GM21619 (cell line): ENCODE measurements at regions not wholly inside any gene's neighbourhood (a gene's known extent, or its start where the extent isn't known, plus 50 kb on each side); places are given as distances from the start of the nearest gene placed in this dataset.

Source experiments
- ATAC-seq: cut with Tn5 transposase; IDR thresholded peaks from one replicate; pipeline ENCODE4 v1.9.1; 2021; ENCODE audit not compliant: unreplicated experiment

DNA sequence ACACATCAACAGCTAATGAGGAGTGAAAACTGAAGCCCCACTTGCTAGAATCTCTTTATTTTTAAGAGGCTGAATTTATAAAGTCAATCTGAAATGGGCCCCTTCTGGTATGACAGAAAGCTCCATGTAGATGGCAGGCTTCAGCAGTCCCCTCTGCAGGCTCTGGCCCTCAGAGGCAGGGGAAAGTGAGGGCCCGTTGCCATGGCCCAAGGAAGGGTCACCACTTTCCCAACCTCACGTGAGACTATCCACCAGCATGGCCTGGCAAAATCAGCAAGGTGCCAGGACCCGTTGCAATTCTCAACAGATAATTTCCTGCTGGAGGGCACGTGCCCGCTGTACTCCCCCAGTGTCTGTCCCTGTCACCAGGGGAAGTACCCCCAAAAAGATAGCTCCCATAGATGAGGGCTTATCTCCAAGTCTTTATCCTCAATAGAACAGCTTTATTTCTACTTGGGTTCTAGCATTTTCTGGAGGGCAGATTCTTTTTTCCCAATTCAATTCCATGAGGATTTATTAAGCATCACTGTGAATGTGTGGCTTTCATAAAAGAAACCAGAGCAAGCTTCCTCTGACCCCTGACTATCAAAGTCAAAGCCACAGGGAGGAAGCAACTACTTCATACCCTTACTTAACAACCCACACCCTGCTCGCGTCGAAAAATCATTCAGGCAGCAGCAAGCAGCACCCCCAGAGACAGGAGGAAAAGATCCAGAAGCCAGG is 85.4 kb upstream of the FSTL4 start:
- ATAC-seq: no peak

DNA sequence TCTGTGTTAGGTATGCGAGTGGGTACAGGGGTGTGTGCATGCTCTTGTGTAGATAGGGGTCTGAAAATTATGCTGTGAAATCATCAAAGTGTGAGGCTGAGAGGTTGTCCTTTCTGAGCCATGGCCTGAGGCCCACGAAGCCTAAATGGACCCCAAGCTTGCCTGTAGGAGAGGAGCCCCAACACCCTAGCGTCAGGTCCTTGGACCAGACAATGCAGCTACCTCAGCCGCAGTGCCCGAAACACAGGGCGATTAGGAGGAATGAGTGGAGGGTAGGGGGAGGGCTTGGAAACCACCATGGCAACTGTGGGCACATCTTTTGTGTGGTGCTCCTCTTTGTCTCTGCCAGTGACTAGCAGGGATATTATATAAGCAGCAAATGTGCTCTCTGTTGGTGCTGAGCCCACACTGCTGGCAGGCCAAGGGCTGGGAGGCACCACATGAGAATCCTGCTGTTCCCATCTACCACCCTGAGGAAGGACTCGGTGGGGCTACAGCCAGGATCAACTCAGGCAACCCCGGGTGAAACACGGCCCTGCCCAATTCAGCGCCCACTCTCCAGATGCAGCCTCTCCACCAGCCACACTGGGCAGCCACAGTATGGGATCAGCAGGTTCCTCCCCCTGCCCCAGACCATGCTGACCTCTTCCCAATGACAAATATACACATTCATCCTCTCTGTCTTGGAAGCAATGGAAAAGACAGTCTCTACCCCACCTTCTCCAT is 84.6 kb upstream of the FSTL4 start:
- ATAC-seq: no peak

DNA sequence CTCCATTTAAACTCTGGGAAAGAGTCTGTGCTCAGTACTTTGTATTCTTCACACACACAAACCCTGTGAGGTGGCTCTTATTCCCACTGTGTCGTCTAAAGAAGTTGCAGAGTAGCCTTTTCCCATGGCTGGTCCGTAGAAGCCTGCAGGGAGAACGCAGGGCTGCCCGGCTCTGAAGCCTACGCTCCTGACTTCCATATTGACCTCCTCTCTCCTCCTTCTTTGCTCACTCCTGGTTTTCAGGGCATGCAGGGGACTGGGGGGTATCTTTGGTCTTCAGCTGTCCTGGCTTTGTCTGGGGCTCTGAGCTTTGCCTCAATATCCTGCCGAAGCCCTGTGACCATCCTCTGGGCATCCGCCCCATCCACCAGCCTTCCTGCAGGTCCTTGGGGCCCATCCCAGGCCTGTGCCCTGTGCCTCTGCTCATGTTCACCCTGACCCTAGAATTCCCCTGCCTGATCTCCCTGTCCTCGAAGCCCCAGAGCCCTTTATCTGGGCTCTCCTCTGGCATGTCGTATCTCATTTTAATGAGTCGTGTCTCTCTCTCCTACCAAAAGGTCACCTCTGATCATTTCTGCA is 83.8 kb upstream of the FSTL4 start:
- ATAC-seq: no peak

DNA sequence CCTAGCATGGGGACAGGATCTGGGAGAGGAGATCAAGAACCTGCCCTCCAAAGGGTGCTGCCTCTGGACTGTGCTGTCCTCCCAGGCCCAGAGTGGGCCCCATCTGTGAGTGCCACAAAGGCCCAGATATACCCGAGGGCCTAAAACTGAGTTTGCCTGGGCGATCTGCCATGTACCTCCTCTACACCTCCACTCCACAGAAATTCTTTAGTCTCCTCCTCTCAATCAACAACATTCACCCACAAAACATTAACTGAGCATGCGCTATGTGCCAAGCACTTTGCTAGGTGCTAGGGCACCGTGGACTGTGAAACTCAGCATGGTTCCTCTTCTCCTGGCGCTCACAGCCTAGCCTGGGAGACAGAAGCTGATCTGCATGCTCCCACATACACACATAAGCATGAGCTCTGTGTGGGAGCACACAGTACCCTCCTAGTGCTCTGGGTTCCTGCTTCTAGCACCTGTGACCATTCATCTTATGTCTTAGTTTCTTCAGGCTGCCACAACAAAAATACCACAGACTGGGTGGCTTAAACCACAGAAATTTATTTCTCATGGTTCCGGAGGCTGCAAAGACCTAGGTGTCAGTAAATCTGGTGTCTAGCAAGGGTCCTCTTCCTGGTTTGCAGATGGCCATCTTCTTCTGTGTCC is 82.0 kb upstream of the FSTL4 start:
- no peak for ATAC-seq

DNA sequence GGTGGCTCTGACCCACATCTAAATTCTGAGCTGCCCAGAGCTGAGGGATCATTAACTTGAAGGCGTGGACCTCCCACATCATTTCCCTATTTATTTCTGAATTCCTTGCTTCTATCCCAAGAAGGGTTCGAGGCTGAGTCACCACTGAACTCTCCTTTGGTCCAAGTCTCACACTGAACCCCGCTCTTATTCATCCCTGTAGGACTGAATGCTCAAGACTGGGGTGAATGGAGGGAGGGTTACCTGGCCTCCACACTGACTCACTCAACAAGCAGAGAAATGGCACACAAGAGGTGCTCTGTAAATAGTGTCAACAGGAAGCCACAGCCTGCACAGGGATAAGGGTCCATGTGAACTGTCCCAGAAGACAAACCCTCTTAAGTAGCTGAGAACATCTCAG is 79.1 kb upstream of the FSTL4 start:
- no peak for ATAC-seq

DNA sequence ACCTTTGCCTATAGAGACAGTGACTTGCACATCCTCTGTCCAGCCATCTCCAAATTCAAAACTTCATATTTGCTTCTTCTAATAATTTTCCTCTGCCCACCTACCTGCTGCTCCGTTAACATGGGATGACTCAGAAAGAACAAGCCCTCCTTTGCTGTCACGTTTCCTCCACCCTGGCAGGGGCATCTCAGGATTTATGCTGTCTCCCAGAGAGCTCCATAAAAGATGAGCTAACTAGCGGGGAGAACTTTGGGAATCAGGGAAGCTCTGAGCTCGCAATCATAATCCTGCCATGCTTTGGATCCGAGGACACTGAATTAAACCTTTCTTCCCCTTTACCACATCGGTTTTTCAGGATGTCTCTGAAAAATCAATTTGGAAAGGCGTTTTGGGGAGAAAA is 78.4 kb upstream of the FSTL4 start:
- no peak for ATAC-seq

DNA sequence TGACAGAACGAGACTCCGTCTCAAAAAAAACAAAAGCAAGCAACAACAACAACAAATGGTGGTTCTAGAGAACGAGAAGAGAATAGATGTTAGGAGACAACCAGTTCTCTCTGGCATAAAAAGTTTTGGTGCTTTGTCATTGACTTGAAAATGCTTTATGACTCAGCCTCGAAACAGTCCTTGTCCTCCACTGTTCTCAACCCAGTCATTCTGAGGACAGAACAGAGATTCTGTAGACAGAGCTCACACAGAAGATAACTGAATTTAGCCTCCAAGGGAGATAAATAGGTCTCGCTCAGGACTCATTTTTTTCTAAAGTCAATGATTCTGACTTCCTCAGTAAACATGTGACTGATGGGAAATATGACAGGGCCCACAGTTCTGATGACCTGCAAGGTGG is 76.0 kb upstream of the FSTL4 start:
- ATAC-seq: peak; percentile 74

DNA sequence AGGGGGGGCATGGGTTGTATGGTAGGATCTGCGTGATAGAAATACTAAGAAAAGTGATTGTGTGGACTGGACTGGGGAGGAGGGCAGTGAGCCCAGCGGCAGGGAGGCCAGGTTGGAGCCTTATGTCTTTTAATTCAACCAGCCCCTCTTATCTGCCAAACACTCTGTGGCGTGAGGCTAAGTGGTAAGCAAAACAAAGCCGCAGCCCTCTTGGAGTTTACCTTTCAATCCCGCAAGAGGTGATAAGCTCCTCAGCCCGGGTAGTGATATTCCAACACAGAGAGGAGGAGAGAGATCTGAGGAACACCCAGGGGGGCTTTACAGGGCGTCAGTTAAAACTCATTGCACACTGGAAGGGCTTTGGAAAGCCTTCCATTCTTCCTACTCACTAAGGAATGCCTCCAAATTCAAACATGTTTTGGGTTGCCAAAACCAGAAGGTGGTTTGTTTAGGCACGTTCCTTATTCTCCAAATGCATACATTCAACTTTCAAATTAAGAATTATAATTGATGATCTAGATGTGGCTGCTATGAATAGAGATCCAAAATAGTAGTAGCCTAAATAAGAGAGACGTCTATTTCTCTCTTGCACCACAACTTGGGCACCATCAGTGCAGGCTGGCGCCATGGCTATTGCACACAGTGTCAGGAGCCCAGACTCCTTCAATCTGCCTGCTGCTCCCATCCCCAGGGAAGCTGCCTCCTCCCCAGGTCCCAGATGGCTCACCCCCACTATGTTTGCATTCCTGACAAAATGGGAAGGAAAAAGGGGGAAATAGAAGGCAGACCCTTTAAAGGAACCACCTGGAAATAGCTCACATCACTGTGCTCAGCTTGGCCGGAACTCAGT is 75.1 kb upstream of the FSTL4 start:
- ATAC-seq: no peak

DNA sequence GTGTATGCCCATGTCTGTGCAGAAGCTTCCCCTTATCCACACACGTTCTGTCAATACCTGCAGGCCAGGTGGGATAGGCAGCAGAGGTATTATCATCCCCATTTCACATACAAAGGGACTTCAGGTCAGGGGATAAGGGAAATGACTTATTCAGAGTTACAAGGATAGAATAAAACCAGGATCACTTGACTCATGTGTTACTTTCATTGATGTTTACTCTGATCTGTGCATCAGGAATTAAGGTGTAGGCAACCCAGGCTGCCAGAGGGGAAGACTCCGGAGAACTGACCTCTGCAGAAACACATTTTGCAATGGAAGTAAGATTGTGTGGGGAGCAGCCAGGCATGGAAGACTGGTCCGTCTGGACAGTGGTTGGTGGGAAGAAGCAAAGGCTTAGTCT is 74.2 kb upstream of the FSTL4 start:
- ATAC-seq: no peak

DNA sequence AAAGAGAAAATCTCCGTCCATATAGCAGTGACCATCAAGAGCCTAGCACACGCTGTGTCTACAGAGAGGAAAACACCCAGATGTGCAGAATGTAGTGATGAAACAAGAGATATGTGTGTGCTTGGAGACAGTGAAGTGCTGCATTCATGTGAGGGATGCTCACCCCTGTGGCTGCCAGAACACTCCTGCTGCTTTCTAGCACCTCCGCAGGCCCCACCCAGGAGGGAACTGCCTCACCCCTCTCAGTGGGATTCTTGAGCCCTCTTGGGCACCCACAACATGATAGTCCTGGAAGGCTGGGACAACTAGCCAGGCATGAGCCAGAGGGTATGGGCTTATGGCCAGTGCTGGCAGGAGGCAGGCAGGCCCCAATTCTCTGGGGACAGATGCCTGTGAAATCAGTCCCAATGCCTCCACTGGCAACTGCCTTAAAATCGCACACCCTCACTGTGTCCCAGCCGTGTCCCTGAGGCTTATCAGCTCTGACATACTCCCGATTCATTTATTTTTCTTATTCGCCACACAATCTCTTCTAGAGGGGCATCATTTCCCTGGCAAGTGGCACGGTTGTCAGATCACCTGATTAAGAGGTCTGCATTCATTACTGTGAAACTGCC is 73.2 kb upstream of the FSTL4 start:
- no peak for ATAC-seq

DNA sequence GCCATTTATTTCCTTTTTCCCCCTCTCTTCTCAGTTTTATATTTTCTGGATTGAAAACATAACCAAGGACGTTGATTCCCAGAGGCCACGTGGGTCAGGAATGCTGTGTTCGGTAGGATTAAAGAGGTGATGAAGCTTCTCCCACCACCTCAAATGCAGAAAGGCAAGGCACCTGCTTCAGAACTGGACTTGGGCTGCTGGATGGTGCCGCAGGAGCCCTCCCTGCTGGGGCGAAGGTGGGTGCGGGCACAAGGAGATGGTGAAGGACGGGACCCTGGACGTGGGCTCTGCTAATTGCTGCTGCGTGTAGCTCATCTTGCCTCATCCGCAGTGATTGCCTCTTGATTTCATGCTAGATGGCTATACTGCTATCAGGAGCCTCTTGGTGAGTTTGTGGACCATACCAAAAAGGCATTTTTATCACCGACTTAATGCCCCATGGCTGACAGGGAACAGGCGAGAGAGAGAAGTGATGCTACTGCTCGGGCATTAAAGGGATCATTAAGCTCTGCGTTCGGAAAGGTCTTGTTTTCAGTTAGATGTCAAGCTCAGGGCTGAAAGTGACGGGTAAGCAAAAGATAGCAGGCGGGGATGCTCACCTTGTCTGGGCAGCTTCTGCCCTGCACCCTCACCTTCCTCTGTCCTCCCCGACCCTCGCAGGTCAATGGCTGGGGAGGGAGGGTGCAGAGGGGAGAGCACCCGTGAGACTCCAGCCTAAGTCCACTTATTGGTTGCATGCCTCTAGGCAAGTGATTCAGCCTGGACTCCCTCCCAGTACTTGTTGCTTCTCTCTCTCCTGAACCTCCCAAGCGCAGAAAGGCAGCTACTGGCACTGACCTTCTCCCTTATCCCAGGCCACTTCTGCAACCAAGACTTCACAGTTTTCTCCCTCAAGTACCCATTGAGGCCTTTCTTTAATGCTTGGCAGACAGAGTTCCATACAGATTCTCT is 71.6 kb upstream of the FSTL4 start:
- no peak for ATAC-seq

DNA sequence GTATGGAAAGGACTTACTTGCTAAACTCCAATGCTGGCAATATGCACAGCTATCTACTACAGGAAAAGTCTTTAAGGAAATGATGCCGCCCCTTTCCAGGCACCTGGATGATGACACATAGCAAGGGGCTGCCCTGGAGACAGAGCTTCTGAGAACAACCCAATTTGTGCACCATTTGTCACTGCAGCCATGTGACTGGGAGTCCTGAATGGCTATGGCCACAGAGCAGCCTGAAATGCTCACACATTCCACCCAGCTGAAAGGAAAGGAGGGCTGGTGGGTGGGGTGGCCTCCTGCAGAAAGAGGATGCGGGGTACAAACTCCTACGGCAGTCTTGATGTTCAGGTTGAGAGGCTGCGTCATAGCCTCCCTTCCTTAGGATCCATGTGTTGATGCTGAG is 70.1 kb upstream of the FSTL4 start:
- ATAC-seq: no peak

DNA sequence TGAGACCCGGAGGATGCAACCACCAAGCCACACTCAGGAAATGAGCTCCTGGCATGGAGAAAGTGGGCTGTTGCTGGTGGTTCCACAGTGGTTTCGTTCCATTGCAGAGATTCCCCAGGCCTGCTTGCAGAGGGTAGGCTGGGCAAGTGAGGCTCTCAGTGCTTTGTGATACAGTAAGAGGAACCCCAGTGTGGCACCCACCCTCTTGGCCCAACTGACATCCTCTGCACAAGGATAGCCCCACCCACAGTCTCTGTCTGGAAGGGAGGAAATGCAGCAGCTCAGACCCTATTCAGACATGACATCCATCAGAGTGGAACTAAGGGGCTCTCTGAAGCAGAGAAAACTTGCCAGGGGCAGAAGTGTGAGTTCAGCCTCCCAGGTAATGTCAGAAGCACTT is 69.6 kb upstream of the FSTL4 start:
- no peak for ATAC-seq

DNA sequence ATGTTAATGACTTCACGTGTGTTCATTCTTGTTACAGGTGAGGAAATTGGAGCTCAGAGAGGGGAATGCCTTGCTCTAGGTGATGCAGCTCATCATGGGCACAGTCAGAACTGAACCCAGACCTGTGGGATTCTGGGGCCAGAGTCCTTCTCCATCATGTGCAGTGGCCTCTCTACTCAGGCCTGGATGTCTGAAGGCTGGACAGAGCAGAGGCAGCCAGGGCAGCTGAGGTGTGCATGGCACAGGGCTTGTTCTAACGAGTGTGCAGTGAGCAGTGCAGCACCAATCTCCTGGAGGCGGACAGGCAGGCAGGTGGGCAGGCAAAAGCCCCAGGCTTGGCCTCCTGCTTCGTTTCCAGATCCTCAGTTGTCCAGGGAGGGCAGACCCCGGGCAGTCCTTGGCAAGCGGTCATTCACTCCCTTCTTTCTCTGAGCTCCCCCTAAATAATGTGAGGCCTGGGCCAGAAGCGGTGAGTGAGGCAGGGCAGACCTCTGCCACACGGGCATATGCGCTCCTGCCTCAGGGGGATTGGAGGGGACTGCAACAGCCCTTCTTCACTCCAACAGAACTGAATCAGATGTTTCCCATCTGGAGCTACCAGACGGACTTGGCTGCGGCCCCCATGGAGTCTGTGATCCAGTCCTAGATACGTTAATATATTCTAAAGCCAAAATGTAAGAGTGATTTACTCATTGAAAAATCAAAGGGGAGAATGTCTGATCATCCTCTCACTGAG is 68.7 kb upstream of the FSTL4 start:
- ATAC-seq: no peak

DNA sequence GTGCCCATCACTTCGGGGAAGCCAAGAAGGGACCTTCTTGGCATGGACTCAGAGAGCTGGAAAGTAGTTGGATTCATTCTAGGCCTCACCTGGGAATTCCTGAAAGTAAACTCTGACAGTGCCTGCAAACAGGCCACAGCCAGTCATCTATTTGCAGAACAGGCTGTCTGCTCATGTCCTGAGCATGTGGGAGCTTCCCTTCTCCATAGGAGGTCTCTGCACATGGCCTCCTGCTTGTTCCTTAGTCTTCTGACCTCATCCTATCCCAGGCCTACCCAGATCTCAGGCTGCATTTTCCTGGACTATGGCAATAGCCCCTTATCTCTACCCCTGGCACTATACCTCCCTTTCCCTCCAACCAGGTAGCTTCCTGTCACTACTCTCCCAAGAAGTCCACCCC is 67.2 kb upstream of the FSTL4 start:
- no peak for ATAC-seq

DNA sequence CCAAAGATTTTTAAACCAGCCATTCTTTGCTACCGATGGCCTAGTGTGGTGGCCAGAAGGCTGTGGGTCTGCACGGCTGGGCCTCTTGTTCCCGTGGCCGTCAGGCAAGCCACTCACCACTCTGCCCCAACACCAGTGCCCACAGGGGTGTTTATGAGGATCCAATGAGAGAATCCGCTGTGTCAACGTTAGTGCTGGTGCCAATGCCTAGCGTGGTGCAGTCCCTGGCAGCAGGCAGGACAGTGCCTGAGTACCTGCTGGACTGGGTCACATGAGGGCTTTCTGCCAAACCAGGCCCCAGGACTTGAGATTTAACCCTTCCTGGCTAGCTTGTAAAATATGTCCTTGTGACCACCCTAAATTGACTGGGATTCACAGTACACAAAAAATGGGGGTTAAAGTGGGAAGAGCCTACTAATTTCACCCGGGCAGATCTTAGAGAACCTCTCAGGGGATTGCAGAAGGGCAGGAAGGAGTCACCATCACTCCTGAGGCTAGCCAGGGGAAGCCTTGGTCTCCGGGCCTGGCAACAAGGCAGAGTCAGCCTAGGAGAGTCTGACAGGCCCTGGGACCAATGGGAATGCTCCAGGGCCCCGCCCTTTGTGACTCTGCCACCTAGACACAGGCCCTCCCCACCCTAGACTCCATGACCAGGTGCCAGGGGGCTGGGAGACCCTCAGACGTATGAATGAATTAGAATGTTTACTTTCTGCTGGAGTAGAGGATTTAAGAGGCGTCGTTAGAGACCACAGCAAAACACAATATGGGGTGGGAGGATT is 63.2 kb upstream of the FSTL4 start:
- ATAC-seq: no peak

DNA sequence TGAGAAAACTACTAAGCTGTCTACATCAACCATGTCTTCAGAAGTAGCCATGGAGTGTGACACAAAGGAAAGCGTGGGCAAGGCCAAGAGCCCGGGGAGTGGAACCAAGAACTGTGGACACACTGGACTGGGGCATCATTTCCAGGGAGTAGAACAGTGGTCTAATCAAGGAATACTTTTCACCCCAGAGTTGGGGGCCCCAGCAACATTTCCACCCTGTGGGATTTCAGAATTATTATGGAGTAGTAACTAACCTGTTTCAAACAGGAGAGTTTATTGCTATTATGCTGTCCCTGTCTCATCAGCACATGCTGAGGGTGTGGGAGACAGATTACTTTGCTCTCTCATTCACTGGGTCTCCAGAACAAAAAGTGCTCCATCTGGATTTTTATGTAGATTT is 58.0 kb upstream of the FSTL4 start:
- no peak for ATAC-seq

DNA sequence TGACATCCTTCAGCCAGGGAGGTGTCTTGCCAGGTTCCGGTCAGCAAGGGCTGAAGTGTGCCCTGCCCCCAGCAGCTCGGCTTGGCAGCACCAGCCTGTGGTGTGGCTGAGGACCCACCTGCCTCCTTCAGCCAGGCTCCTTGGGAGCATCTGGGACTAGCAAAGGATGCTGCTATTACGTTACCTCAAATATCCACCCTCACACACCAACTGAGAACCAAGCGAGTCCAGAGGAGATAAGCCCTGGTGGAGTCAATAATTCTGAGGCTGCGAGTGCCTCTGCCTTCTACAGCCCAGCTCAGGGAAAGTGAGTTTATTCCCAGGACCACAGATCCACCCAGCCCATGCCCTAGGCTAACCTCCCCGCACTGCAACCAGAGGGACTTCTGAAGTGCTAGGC is 57.1 kb upstream of the FSTL4 start:
- no peak for ATAC-seq
